GM12892 (cell line): ENCODE measurements at regions not wholly inside any gene's neighbourhood (a gene's known extent, or its start where the extent isn't known, plus 50 kb on each side); places are given as distances from the start of the nearest gene placed in this dataset.

ENCODE experiments used
- POLR2A ChIP-seq: IDR thresholded peaks from 2 replicates; pipeline ENCODE4 v1.6.1; 2011; ENCODE audit warnings: low read depth, low read length, control low read depth
- POLR2AphosphoS5 ChIP-seq: IDR thresholded peaks from 2 replicates; pipeline ENCODE4 v1.6.1; 2011; ENCODE audit warnings: low read depth, low read length, control low read depth
- TAF1 ChIP-seq: IDR thresholded peaks from 2 replicates; pipeline ENCODE4 v1.6.1; 2011; ENCODE audit warnings: low read depth, mild to moderate bottlenecking, control low read depth, low read length, borderline replicate concordance

DNA sequence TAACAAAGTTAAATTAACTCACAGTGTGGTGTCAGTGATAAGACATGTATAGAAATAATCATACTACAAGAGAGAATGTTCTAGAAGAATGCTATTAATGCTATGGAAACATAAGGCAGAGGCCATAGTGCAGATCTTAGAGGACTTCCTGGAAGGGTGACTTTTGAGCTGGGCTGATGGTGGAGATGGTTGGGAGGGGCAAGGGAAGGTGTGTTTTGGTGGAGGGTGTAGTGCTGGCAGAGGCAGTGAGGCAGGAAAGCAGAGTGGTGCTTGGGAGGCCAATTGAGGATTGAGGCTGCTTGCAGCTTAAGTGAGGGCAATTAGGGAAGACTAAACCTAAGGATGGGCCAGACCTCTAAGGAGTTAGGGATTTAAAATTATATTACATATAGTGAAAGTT, 58.5 kb upstream of the FNDC1 start:
- TF ChIP-seq POLR2A: no peak
- no peak for TF ChIP-seq TAF1
- TF ChIP-seq POLR2AphosphoS5: no peak
